DMS153 (cell line): ENCODE measurements at regions not wholly inside any gene's neighbourhood (a gene's known extent, or its start where the extent isn't known, plus 50 kb on each side); places are given as distances from the start of the nearest gene placed in this dataset.
A peak's percentile ranks its signal among the peaks of the same experiment; 100 is the strongest.

ENCODE experiments used
- DNase-seq: peaks from one replicate; lab custom pipeline; 2025; lab: John Stamatoyannopoulos, UW

DNA sequence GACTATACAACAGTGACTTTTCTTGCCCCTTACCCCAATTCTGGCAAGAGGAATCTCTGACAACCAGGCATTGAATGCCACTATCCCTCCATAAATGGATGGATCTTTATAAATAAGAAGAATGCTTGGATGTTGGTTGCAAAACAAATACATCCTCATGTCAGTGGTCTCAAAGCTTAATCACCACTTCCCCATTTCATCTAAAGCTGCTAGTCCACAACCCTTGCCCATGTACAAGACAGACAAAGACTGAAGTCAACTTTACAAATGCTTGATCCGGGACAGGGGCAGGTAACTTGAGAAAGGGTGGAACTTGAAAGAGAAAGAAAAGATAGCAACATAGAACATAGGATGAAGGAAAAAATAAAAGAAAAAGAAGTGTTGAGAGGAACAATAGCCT, 540.5 kb upstream of the NOX3 start:
- no peak for DNase-seq

GRCh38 chr6:155995281-155995680, 539.6 kb upstream of the NOX3 start:
- DNase-seq: no peak

DNA sequence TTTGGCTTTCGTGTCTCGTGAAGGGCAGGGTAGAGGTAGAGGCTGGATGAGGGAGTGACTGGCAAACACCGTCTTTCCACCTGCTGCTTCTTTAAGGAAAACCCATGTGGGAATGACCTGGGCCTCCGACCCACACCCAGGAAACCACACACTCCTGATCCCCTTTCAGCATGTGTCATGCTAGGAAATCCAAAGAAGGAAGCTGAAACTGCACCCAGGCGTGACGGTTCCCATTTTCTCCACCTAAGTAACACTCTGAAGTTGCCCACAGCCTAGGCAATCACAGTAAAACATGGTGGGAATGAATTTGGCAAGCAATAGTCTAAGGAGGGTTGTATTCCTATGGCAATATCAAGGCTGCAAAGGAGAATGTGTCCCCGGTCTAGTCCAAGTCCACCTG, 538.4 kb upstream of the NOX3 start:
- no peak for DNase-seq

- DNase-seq: no peak
These were observed 537.6 kb upstream of the NOX3 start for GRCh38 chr6:155993240-155993639.

DNA sequence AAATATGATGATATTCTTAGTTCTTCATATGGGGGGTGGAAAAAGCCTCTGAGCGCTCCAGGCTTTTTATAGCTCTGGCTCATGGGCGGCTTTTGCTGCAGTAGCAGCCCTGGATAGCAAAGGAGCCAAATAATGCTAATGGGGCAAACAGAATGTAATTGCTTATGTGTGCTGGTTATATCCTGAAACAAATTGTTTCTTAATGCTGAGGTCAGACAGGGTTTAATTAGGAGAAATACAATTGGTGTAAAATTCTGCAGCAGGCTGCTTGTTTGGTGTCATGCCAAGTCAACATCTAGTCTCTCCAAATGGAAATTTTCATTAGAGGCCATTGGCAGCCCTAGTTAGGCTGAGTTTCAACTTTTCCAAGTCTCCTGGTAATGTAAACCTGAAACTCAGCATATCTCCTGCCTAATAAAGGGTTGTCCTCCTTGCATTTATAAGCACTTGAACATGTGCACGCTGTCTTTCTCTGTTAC, 530.1 kb upstream of the NOX3 start:
- DNase-seq: no peak

- no peak for DNase-seq
These were observed 525.1 kb upstream of the NOX3 start for GRCh38 chr6:155980768-155981079.

DNA sequence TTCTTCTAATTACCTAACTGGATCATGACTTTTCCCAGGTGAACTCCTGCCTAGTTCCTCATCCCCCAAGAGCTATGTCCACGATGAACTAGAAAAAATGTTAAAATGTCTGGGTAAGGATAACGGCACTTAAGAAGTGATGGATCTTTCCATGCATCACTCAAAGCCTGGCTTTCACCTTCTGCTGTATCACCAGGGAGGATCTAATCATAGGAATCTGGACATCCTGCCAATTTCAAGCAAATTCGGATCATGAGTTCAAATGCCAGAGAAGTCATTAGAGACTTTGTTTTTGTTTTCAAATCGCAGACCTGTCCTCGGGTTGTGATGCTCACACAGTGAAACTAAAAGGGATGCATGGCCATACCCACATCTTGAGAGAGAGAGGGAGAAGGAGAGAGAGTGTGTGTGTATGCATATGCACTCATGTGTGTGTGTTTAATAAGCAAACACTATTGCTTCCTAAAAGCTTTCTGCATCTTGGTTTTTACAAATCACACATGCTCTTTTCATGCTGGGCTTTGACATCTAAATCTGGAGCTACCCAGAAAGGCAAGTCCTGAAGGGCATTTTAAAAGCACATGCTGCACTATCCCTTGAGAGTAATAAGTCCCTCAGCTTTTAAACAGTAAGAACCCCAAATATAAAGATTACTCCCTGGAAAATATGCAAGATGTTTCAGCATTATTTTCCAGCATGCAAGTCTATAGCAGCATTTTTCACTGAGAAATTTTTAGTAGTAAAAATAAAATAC, 524.6 kb upstream of the NOX3 start:
- no peak for DNase-seq

- DNase-seq: no peak
These were observed 519.9 kb upstream of the NOX3 start for GRCh38 chr6:155975506-155975905.

GRCh38 chr6:155974811-155975323, 519.2 kb upstream of the NOX3 start:
- DNase-seq: no peak

GRCh38 chr6:155974359-155974758, 518.7 kb upstream of the NOX3 start:
- DNase-seq: no peak

DNA sequence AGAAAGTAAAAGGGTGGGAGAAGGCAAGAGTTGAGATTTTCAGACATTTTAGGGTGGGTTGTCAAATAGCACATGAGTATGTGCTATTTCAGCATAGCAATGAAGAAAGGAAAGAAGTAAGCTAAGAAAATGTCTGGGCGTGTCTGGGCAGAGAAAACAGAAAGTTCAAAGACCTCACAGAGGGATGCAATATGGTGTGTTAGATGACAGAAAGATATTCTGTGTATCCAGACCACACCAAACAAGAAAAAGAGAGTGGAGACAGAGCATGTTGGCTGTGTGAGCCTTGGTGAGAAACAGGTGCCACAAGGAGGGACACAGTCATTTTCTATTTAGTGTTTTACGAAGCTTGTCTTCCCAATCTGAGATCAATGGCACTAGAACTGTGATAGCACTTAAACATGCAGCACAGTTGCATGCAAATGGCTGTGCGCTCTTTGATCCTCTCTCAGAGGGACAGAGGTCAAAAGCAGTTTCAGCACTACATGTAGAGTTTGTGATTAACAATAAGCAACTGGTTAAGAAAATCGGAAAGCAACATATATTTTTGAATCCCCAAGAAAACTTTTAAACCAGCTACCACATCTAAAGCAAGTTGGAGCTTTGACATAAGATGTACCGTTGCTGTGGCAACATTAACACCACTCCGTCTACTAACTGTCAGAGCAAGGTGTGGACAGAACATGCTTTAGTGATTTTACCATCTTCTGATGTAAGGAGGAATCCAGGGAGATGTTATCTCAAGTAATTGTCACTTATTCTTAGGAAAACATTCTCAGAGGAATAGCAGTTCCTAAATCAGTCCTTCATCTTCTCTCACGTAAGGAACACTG, 515.5 kb upstream of the NOX3 start:
- no peak for DNase-seq

GRCh38 chr6:155970472-155970871, 514.8 kb upstream of the NOX3 start:
- DNase-seq: no peak

GRCh38 chr6:155968921-155969320, 513.3 kb upstream of the NOX3 start:
- DNase-seq: no peak

GRCh38 chr6:155967322-155967721, 511.7 kb upstream of the NOX3 start:
- no peak for DNase-seq

DNA sequence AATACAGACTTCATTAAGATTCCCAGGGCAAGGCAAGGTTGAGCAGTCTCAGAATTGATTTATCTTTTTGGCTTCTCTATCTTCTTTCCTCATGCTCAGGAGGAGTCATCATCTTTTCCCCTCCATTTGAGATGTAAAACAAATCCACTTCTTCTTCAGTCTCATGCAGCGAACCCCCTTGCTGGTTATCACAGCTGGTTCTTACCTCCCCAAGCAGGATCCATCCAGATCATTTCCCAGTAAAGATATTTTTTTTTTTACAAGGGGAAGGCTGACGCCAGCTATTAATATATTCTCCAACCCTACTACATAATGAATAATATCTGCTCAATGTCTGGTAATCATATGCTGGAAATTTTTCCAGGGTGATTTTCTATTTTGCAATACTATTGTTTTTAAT, 508.9 kb upstream of the NOX3 start:
- no peak for DNase-seq

DNA sequence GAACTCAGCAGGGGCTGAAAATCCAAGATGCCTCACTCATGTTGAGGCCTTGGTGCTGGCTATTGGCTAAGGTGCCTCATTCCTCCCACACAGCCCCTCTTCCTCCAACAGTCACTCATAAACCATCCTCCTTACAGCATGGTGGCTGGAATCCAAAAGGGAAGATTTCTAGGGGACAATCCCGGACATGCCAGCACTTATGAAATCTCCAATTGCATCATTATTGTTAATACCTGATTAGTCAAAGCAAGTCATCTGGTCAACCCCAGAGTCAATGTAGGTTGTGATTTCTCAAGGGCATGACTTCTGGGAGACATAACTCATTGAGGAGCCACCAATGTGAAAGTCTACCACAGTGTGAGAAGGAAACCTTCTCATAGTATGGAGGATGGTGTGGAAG, 506.6 kb upstream of the NOX3 start:
- no peak for DNase-seq

DNA sequence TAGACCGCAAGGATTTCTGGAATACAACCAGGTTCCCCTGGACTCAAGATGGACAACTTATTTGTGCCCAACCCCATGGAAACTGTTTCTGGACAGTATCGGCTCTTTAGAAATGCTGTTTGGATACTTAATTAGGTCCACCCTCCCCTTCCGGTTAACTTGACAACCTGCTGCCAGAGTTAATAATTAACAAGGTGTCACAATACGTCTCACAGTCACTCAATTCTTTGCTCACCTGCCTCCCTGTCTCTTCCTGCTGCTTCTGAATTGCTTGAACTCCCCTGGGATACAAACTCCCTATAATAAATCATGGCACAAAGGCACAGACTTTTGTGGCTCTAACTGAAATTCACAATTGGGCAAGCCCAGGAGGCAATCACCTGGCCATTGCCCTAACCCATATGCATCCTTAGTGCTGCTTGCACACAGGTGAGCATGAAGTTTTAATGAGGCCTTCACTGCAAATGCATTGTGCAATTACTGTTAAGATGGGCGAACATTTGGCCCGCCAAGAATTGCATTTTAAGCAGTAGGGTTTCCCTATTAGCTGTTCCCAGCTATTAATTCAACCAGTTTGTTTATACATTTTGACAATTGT, 504.4 kb upstream of the NOX3 start:
- peak; percentile 94 for DNase-seq

DNA sequence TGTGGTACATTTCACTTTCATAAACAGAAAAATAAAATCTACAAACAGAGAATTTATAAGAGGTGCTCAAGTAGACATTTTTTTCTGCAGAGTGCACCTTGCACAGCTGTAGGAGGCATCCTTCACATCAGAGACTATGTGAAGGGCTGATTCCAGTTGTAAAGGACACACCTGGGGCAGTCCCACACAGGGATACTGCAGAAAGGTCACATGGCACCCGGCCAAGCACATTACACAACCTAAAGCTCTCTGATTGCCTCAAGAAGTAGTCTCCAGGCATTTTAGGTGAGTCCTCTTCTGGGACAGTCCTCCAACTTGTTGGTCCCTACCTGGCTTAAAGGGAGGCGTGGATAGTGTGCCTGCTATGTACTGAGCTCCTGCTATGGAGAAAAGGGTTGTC, 502.9 kb upstream of the NOX3 start:
- DNase-seq: no peak

DNA sequence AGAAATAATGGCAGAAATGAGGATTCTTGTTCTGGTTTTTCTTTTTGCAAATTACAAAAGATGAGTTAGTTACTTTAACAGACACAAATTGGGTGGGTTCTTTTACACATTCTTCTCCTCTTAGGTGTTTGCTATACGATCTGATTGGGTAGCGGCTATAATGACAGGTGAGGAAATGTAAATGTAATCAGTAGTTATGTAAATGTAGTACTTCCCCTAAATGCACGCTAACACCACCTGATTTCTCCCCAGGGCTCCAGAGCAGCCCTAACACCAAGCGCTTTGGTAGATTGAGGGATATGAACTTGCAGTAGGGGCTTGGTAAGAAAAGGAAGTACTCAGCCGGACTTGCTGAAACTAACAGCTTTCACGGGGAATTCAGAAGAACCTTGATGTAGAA, 499.4 kb upstream of the NOX3 start:
- DNase-seq: no peak

DNA sequence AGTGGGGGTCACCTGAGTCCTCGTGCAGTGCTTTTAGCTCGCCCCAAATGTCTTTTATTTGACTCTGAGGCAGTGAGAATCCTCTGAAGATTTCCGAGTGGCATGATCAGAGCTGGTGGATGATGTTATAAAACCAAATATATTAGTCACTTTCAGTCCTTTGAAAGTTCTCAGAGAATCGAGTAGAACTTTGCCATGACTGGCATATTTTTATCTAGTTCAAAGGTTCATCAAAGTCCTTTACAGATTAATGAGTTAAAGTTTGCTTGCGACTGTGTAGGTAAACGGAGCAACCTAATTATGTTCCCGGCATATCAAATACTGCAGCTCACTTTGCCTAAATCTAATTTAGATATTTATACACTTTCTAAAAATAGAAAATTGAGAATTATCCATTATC, 498.5 kb upstream of the NOX3 start:
- DNase-seq: no peak

DNA sequence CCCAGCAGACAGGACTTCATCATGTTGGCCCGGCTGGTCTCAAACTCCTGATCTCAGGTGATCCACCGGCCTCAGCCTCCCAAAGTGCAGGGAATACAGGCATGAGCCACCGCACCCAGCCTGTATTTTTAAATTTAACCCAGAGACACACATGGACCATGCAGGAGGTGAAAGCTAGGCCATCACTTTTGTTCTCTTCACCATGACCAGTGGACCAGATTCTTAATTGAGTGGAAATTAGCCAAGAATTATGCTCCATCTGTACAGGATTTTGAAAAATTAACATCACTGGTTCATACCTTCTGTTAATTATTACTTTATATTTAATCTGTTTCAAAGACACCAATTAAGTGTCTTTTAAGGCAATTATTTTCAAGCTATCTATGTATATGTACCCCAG, 493.6 kb upstream of the NOX3 start:
- no peak for DNase-seq

DNA sequence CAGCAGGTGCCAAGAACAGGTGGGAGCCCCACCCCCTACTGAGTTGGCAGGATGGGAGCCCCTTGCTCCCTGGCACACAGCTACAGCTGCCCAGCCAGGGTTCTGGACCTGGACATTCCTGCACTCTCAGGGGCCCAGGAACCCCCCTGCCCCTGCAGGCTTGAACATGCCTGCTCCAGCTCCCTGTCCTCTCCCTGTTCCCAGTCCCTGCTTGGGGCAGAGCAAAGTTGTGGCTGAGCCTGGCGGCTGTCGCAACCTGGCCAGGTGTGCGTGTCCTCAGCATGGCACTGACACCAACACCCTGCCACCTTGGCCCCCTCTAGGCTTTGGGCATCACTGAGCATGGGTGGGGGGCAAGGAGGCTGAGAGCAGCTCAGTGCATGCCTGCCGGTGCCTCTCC, 491.2 kb upstream of the NOX3 start:
- DNase-seq: no peak

GRCh38 chr6:155943635-155944034, 488.0 kb upstream of the NOX3 start:
- DNase-seq: no peak
